Activated CD4-positive, alpha-beta T cell treated with anti-CD3 and anti-CD28 coated beads for 36 hours (primary cell): ENCODE measurements at regions not wholly inside any gene's neighbourhood (a gene's known extent, or its start where the extent isn't known, plus 50 kb on each side); places are given as distances from the start of the nearest gene placed in this dataset.

Experiments used
- ATAC-seq: fragments of 200-7000 bp; cut with Tn5 transposase; one replicate; pipeline ENCODE4 v1.10.0; 2021; ENCODE audit warnings: mild to moderate bottlenecking, moderate library complexity
- CTCF ChIA-PET: fragments of 350-600 bp; sonication (Branson Sonifier 250); formaldehyde crosslinking; loops from one replicate; lab custom pipeline; 2021; ENCODE audit warnings: antibody characterized with exemption; lab: Charles Lee
- POLR2A ChIA-PET: fragments of 350-600 bp; sonication (Branson Sonifier 250); formaldehyde crosslinking; loops from one replicate; lab custom pipeline; 2021; ENCODE audit warnings: antibody characterized with exemption, inconsistent platforms; lab: Charles Lee
- DNase-seq: peaks from one replicate; pipeline ENCODE4 v3.0.0-alpha.2; 2020
- H3K27ac Mint-ChIP-seq: one replicate; pipeline ENCODE4 v1.8.0; 2021; ENCODE audit warnings: mixed read lengths
- H3K27me3 Mint-ChIP-seq: one replicate; pipeline ENCODE4 v1.8.0; 2021; ENCODE audit warnings: mixed read lengths
- H3K36me3 Mint-ChIP-seq: one replicate; pipeline ENCODE4 v1.8.0; 2021; ENCODE audit warnings: low read depth, mixed read lengths
- H3K4me1 Mint-ChIP-seq: one replicate; pipeline ENCODE4 v1.8.0; 2021; ENCODE audit warnings: mixed read lengths
- H3K4me3 Mint-ChIP-seq: one replicate; pipeline ENCODE4 v1.8.0; 2021; ENCODE audit warnings: mild to moderate bottlenecking, moderate library complexity, mixed read lengths
- H3K9me3 Mint-ChIP-seq: one replicate; pipeline ENCODE4 v1.8.0; 2021; ENCODE audit warnings: low read depth, mixed read lengths
- intact Hi-C, 2 experiments: fragments of 100-400 bp; cut with DNase I in 1 of 2; cut with micrococcal nuclease in 1 of 2; formaldehyde crosslinking; loops; one replicate each; pipeline versions ENCODE4 v1.14.2 to v1.15.1; 2022 to 2024; cut with DNase I, micrococcal nuclease

DNA sequence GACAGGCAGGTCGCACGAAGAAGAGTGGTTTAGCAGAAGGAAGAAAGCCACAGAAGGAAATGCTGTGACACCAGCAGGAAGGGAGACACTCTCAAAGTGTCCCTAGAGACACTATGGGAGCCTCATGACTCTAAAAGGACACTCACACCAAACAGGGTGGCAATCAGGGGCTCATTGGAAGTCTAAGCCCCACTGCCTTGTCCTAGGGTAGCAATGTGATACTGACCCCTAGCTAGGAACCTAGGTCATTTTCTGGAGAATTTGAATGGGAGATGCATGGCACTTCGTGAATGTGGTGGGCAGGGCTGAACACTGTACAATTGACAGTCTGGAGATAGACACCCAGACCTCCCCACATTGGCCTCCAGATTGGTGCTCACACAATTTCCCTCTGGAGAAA, 385.0 kb downstream of the EIPR1 start:
- peaks cover 8% of the 10 kb centered on the region for H3K9me3 Mint-ChIP-seq
- H3K27me3 Mint-ChIP-seq, result peaks cover 18% of the 10 kb centered on the region
- intact Hi-C loops, result no loop called here
- ChIA-PET POLR2A (no interaction called here), CTCF (interaction anchor here (0.7 kb wide), 1 partner anchor 8 kb away, joined by 3 read pairs; no protein-coding TSS in a partner anchor)
- no peak overlapping the region for H3K27ac Mint-ChIP-seq
- no peak overlapping the region for H3K4me3 Mint-ChIP-seq
- ATAC-seq, result no peak
- no peak for DNase-seq
- no peaks in the 10 kb centered on the region for H3K36me3 Mint-ChIP-seq
- H3K4me1 Mint-ChIP-seq, result no peaks in the 10 kb centered on the region

DNA sequence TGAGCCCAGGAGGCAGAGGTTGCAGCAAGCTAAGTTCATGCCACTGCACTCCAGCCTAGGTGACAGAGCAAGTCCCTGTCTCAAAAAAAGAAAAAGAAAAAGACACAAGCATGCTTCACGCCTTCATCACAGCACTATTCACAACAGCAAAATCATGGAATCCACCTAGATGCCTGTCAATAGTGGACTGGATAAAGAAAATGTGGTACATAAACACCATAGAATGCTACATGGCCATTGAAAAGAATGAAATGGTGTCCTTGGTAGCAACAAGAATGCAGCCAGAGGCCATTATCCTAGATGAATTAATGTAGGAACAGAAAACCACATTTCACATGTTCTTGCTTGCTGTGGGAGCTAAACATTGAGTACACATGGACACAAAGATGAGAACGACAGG, 392.6 kb downstream of the EIPR1 start:
- Mint-ChIP-seq H3K27me3 (peaks cover 9% of the 10 kb centered on the region), H3K4me1 (no peaks in the 10 kb centered on the region), H3K36me3 (no peaks in the 10 kb centered on the region), H3K27ac (no peak overlapping the region), H3K4me3 (no peak overlapping the region), H3K9me3 (peaks cover 8% of the 10 kb centered on the region)
- DNase-seq (no peak), ATAC-seq (no peak)
- intact Hi-C loops, result no loop called here
- ChIA-PET POLR2A (no interaction called here), CTCF (no interaction called here)

DNA sequence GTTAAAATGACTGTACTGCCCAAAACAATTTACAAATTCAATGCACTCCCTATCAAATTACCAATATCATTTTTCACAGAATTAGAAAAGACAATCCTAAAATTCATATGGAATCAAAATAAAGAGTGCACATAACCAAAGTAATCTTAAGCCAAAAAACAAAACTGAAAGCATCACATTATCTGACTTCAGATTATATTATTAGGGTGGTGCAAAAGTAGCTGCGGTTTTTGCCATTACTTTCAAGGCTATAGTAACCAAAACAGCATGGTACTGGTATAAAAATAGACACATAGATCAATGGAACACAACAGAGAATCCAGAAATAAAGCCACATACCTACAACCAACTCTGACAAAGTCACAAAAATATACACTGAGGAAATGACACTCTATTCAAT, 396.6 kb downstream of the EIPR1 start:
- H3K4me1 Mint-ChIP-seq, result no peaks in the 10 kb centered on the region
- POLR2A ChIA-PET, result no interaction called here
- intact Hi-C loops, result no loop called here
- DNase-seq, result no peak
- no peak for ATAC-seq
- no peak overlapping the region for H3K27ac Mint-ChIP-seq
- H3K36me3 Mint-ChIP-seq, result no peaks in the 10 kb centered on the region
- CTCF ChIA-PET, result no interaction called here
- H3K4me3 Mint-ChIP-seq, result no peak overlapping the region
- H3K27me3 Mint-ChIP-seq, result peaks cover 3% of the 10 kb centered on the region
- peaks cover 1% of the 10 kb centered on the region for H3K9me3 Mint-ChIP-seq

DNA sequence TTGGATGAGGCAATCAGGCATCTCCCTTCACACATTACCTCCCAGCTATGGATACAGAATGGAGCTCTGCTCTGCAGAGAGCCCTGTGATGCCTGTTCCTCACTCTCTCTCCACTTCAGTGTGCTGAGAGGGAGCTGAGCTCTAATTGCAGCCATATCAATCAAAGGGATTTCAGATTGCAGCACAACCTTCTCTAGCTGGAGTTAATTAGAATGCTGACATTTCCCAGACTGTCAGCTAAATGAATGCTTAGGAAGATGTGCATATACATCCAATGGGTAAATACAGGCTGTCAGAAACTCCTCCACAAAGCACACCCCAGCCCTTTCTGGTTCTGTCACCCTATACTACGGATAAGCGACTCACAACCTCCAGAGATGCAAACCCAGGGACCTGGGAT, 402.6 kb downstream of the EIPR1 start:
- POLR2A ChIA-PET, result no interaction called here
- no peak overlapping the region for H3K27ac Mint-ChIP-seq
- H3K9me3 Mint-ChIP-seq, result peaks cover 3% of the 10 kb centered on the region
- peaks cover 10% of the 10 kb centered on the region for H3K27me3 Mint-ChIP-seq
- H3K4me1 Mint-ChIP-seq, result no peaks in the 10 kb centered on the region
- H3K4me3 Mint-ChIP-seq, result no peak overlapping the region
- no peaks in the 10 kb centered on the region for H3K36me3 Mint-ChIP-seq
- intact Hi-C loops, result no loop called here
- CTCF ChIA-PET, result no interaction called here
- no peak for DNase-seq
- no peak for ATAC-seq

DNA sequence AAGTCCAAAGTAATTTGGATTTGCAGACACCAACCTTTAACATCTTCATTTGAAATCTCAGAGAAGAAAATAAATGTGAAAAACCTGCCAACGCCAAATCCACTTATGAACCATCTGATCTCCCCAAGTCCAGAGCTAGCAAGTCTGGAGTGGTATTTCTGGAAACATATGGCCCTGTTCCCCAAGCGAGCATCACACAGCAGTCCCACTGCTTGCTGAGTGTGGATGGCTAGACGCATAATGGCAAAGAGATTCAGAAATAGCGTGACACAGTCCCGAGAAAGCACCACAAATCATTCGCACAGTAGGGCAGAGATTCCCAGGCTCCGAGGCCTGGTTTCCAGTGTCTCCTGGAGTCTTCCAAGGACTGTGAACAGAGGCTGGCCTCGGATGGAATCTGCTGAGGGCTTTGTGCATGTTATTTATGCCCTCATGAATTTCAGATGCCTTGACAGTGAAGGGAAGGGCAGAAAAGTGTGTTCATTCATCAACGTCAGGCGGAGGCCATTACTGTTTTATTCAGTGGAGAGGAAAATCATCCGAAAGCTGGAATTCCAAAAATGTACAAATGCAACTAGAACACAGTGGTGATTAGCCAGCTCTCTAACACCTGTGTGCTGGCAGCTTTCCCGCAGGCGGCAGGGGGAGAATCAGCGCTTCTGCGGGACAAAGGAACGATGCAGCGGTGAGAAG, 417.0 kb downstream of the EIPR1 start:
- CTCF ChIA-PET, result no interaction called here
- DNase-seq, result no peak
- H3K27ac Mint-ChIP-seq, result no peak overlapping the region

DNA sequence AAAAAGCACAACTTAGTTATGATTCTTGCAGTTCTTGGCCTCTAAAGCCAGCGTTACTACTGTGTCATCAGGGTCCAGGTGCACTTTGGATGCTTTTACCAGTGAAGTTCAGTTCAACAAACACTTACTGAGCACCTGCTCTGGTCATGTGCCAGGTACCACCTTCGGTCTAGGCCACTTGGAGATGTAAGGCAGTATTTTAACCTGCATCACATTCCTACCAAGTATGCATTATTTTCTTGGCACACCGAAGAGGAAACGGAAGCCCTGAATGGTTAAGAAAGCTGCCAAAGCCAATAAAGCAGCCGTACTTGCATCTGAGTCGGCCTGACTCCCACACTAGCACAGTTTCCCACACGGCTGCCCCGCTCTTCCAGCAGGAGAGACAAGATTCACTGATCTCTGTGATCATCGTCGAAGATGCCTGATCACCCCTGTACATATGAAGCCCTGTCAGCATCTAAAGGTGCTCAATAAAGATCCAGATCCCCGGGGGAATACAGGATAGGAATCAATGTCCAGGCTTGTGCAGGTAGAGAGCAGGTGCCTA, 427.1 kb downstream of the EIPR1 start:
- ChIA-PET CTCF (no interaction called here), POLR2A (no interaction called here)
- peaks cover 4% of the 10 kb centered on the region for H3K9me3 Mint-ChIP-seq
- DNase-seq (no peak), ATAC-seq (no peak)
- H3K4me1 Mint-ChIP-seq, result no peaks in the 10 kb centered on the region
- no peak overlapping the region for H3K4me3 Mint-ChIP-seq
- H3K27me3 Mint-ChIP-seq, result peaks cover 6% of the 10 kb centered on the region
- H3K36me3 Mint-ChIP-seq, result no peaks in the 10 kb centered on the region
- H3K27ac Mint-ChIP-seq, result no peak overlapping the region
- intact Hi-C loops, result no loop called here

More for the DNA sequence above, 417.0 kb downstream of the EIPR1 start:
- no peak for ATAC-seq
- H3K9me3 Mint-ChIP-seq, result no peaks in the 10 kb centered on the region
- no peak overlapping the region for H3K4me3 Mint-ChIP-seq
- H3K36me3 Mint-ChIP-seq, result no peaks in the 10 kb centered on the region
- intact Hi-C loops, result no loop called here
- POLR2A ChIA-PET, result no interaction called here
- H3K27me3 Mint-ChIP-seq, result peaks cover 2% of the 10 kb centered on the region
- no peaks in the 10 kb centered on the region for H3K4me1 Mint-ChIP-seq

DNA sequence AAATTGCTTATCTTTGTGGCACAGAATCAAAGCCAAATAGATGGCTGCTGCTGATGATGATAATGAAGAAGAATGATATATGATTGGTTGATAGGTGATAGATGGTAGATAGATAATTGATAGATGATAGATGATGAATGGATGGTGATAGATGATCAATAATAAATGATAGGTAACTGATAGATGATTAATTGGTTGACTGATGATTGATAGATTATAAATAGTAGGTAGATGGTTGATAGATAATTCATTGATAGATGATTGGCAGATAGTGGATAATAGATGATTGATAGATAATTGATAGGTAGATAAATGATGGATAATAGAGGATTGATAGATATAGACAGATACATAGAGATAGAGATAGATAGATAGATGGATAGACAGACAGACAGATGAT, 430.2 kb downstream of the EIPR1 start:
- H3K4me3 Mint-ChIP-seq, result no peak overlapping the region
- ChIA-PET CTCF (no interaction called here), POLR2A (no interaction called here)
- H3K4me1 Mint-ChIP-seq, result no peaks in the 10 kb centered on the region
- no peaks in the 10 kb centered on the region for H3K36me3 Mint-ChIP-seq
- ATAC-seq, result no peak
- peaks cover 3% of the 10 kb centered on the region for H3K27me3 Mint-ChIP-seq
- no peak overlapping the region for H3K27ac Mint-ChIP-seq
- H3K9me3 Mint-ChIP-seq, result peaks cover 7% of the 10 kb centered on the region
- intact Hi-C loops, result no loop called here
- no peak for DNase-seq

DNA sequence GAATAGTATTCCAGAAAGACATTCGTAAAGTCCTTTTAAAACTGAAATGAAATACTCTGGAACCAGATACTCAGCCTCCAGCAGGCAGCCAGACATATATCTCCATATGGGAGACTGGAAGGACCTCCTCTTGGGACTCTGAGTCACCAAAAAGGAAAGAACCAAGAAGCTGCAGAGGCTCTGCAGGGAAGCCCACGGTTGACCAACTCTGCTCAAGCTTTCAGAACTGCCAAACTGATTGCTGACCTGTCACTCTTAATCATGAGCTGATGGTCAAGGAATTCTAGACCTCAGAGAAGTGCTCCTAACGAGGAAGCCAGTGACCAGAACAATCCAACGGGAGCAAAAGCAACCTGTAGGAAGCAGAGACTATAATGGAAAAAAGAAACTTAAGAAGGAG, 434.7 kb downstream of the EIPR1 start:
- ChIA-PET POLR2A (no interaction called here), CTCF (no interaction called here)
- Mint-ChIP-seq H3K4me3 (no peak overlapping the region), H3K4me1 (no peaks in the 10 kb centered on the region), H3K36me3 (no peaks in the 10 kb centered on the region), H3K9me3 (peaks cover 7% of the 10 kb centered on the region), H3K27ac (no peak overlapping the region), H3K27me3 (peaks cover 3% of the 10 kb centered on the region)
- DNase-seq (no peak), ATAC-seq (no peak)
- intact Hi-C loops, result no loop called here

DNA sequence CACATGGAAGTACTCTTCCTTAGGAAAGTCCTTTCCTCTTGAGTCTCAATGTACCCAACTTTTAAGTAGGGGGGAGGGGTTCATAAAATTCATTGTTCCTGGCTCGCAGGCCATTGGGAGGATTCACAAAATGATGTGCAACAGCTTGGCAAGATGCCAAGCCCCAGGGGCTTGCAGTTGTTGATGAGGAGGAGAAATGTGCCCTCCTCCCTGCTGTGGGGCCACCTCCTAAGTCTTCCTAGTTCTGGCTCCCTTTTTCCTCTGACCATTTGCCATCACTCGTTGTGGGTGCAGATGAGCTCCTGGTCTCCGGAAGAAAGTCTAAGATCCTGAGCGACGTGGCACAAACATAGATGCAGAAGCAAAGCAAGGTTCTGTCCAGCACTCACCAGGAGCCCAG, 435.4 kb downstream of the EIPR1 start:
- Mint-ChIP-seq H3K4me1 (no peaks in the 10 kb centered on the region), H3K27me3 (peaks cover 3% of the 10 kb centered on the region), H3K4me3 (no peak overlapping the region), H3K9me3 (peaks cover 9% of the 10 kb centered on the region), H3K36me3 (no peaks in the 10 kb centered on the region), H3K27ac (no peak overlapping the region)
- ChIA-PET POLR2A (no interaction called here), CTCF (no interaction called here)
- ATAC-seq (no peak), DNase-seq (no peak)
- intact Hi-C loops, result no loop called here

DNA sequence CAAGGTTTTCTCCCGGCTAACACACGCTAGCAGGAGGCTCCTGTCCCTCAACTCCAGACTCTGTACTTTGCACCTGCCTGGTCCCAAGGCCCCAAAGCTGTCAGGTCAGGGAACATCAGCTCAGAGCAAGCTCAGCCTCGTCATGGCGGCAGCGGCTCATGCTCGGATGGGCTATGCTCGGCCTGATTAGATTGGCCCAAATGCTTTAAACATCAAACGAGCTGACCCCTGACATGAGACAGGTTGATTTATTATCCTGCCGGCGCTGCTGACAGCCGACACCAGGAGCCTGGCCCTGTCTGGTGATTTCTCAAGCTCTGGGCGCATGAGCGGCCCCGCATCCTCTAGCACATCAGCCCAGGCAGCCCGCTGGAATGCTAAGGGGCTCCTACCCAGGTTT, 436.4 kb downstream of the EIPR1 start:
- peaks cover 3% of the 10 kb centered on the region for H3K27me3 Mint-ChIP-seq
- POLR2A ChIA-PET, result no interaction called here
- H3K4me1 Mint-ChIP-seq, result no peaks in the 10 kb centered on the region

DNA sequence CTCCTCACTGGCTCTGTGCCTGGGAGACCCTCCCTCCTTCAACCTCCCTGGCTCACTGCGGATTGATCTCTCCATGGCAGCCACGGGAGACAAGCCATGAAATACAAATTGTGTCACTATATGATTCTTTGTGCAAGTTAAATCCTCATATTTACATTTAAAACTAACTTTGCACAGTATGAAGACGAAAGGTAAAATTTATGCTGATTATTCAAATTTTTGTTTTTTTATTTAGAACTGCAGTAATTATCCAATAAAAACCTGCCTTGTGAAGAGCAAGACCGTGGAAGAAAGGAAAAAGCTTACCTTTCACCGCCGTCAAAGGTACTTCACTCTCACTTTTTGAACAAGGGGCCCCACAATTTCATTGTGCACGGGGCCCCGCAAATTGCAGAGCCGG, 436.9 kb downstream of the EIPR1 start:
- intact Hi-C loops, result no loop called here
- H3K27me3 Mint-ChIP-seq, result peaks cover 3% of the 10 kb centered on the region
- no peaks in the 10 kb centered on the region for H3K36me3 Mint-ChIP-seq
- POLR2A ChIA-PET, result no interaction called here
- H3K4me1 Mint-ChIP-seq, result no peaks in the 10 kb centered on the region
- DNase-seq, result no peak
- no peak overlapping the region for H3K4me3 Mint-ChIP-seq
- H3K9me3 Mint-ChIP-seq, result peaks cover 16% of the 10 kb centered on the region
- no peak for ATAC-seq
- no peak overlapping the region for H3K27ac Mint-ChIP-seq
- CTCF ChIA-PET, result interaction anchor here (1.6 kb wide), 1 partner anchor 21 kb away, joined by 4 read pairs; no protein-coding TSS in a partner anchor

More for the DNA sequence above, 436.4 kb downstream of the EIPR1 start:
- Mint-ChIP-seq H3K27ac (no peak overlapping the region), H3K4me3 (no peak overlapping the region), H3K36me3 (no peaks in the 10 kb centered on the region), H3K9me3 (peaks cover 16% of the 10 kb centered on the region)
- intact Hi-C loops, result no loop called here
- DNase-seq (no peak), ATAC-seq (no peak)
- CTCF ChIA-PET, result interaction anchor here (1.6 kb wide), 1 partner anchor 21 kb away, joined by 4 read pairs; no protein-coding TSS in a partner anchor

DNA sequence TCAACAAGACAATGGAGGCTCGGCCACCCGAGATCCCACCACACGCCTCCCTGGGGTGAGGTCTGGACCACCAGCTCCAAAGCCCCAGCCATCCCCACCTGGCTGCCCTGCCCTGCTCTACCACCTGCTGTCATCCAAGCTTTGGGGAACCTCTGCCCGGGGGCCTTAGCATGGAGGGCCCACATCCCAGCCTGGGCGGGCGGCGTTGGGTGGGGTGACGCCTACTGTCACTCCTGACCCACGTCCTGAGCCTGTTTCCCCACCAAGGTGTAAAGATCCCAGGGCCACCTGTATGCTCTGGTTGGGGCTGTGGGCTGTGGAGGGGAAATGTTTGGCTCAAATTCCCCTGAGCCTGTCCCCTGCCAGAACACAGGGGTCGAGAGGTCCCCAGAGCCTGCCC, 437.6 kb downstream of the EIPR1 start:
- POLR2A ChIA-PET, result no interaction called here
- no peak for DNase-seq

More for the DNA sequence above, 437.6 kb downstream of the EIPR1 start:
- peaks cover 3% of the 10 kb centered on the region for H3K27me3 Mint-ChIP-seq
- peaks cover 10% of the 10 kb centered on the region for H3K9me3 Mint-ChIP-seq
- intact Hi-C loops, result no loop called here
- no peak for ATAC-seq
- no peaks in the 10 kb centered on the region for H3K4me1 Mint-ChIP-seq
- H3K36me3 Mint-ChIP-seq, result no peaks in the 10 kb centered on the region
- CTCF ChIA-PET, result interaction anchor here (1.6 kb wide), 1 partner anchor 20 kb away, joined by 4 read pairs; no protein-coding TSS in a partner anchor
- no peak overlapping the region for H3K4me3 Mint-ChIP-seq
- no peak overlapping the region for H3K27ac Mint-ChIP-seq
